B cell (primary cell): ENCODE measurements at regions not wholly inside any gene's neighbourhood (a gene's known extent, or its start where the extent isn't known, plus 50 kb on each side); places are given as distances from the start of the nearest gene placed in this dataset.

ENCODE experiments used
- ATAC-seq: fragments of 200-7000 bp; cut with Tn5 transposase; one replicate; pipeline ENCODE4 v1.10.0; 2021; ENCODE audit warnings: low read depth, mild to moderate bottlenecking, moderate number of reproducible peaks, moderate library complexity
- CTCF ChIA-PET: fragments of 350-600 bp; sonication (Branson Sonifier 250); formaldehyde crosslinking; loops from one replicate; lab custom pipeline; 2021; ENCODE audit warnings: antibody characterized with exemption, inconsistent platforms; lab: Charles Lee
- POLR2A ChIA-PET: fragments of 350-600 bp; sonication (Branson Sonifier 250); formaldehyde crosslinking; loops from one replicate; lab custom pipeline; 2021; ENCODE audit warnings: antibody characterized with exemption; lab: Charles Lee
- DNase-seq: peaks from one replicate; pipeline ENCODE4 v3.0.0; 2013
- H2AFZ ChIP-seq: 2 replicates; pipeline ENCODE4 v1.6.1; 2012; ENCODE audit warnings: mild to moderate bottlenecking, low read depth, low read length; ENCODE audit not compliant: insufficient read depth, poor library complexity, severe bottlenecking
- H3K27ac ChIP-seq, 2 donors: 1 replicate in 1 of 2; 2 replicates in 1 of 2; pipeline ENCODE4 v1.5.1; 2012 to 2013; ENCODE audit warnings: low read length in 2 of 2, mild to moderate bottlenecking in 2 of 2, moderate library complexity in 1 of 2
- H3K27me3 ChIP-seq, 4 experiments: fragments of 200-600 bp in 1 of 4; sonication (generic) in 1 of 4; replicated peaks in 1 of 4; 1 replicate in 2 of 4; 2 replicates in 2 of 4; pipeline versions ENCODE4 v1.6.1 to v1.7.0; 2013 to 2016; ENCODE audit warnings: low read length in 3 of 4, mild to moderate bottlenecking in 2 of 4, mixed read lengths in 1 of 4, moderate library complexity in 1 of 4; ENCODE audit not compliant: insufficient read depth in 4 of 4, control insufficient read depth in 3 of 4; ENCODE audit errors: control extremely low read depth in 1 of 4
- H3K36me3 ChIP-seq, 2 experiments: replicated peaks in 1 of 2; 1 replicate in 1 of 2; 2 replicates in 1 of 2; pipeline versions ENCODE4 v1.6.1 to v1.7.1; 2013; ENCODE audit warnings: low read length in 1 of 2; ENCODE audit not compliant: insufficient read depth in 2 of 2, control insufficient read depth in 1 of 2; ENCODE audit errors: control extremely low read depth in 1 of 2, extremely low read depth in 1 of 2
- H3K4me1 ChIP-seq, 2 donors: fragments of 200-600 bp in 1 of 2; sonication (generic) in 1 of 2; 1 replicate in 1 of 2; 2 replicates in 1 of 2; pipeline versions ENCODE4 v1.5.1 to v1.6.1; 2013 to 2017; ENCODE audit warnings: low read length in 2 of 2; ENCODE audit not compliant: control insufficient read depth in 2 of 2, insufficient read depth in 2 of 2
- H3K4me2 ChIP-seq: replicated peaks from 2 replicates; pipeline ENCODE3; 2012; ENCODE audit warnings: mild to moderate bottlenecking, low read depth, low read length; ENCODE audit not compliant: poor library complexity, severe bottlenecking
- H3K4me3 ChIP-seq, 5 experiments: fragments of 200-600 bp in 1 of 5; sonication (generic) in 1 of 5; 1 replicate in 3 of 5; 2 replicates in 2 of 5; pipeline versions ENCODE4 v1.5.1 to v1.7.0; 2011 to 2016; ENCODE audit warnings: low read length in 4 of 5, mild to moderate bottlenecking in 4 of 5, low read depth in 2 of 5, control low read depth in 1 of 5, moderate library complexity in 1 of 5; ENCODE audit not compliant: insufficient read depth in 1 of 5; ENCODE audit errors: control extremely low read depth in 1 of 5, extremely low read depth in 1 of 5
- H3K79me2 ChIP-seq: fragments of 200-600 bp; sonication (generic); one replicate; pipeline ENCODE4 v1.6.0; 2016; ENCODE audit warnings: low read length; ENCODE audit not compliant: control insufficient read depth, insufficient read depth
- H3K9ac ChIP-seq: fragments of 200-600 bp; sonication (generic); 2 replicates; pipeline ENCODE4 v1.6.1; 2017; ENCODE audit warnings: mild to moderate bottlenecking, low read length, moderate library complexity
- H3K9me3 ChIP-seq, 3 donors: one replicate each; pipeline versions ENCODE4 v1.6.1 to v1.7.1; 2013; ENCODE audit warnings: low read length in 2 of 3; ENCODE audit not compliant: control insufficient read depth in 2 of 3, insufficient read depth in 1 of 3; ENCODE audit errors: control extremely low read depth in 1 of 3
- H4K20me1 ChIP-seq: 2 replicates; pipeline ENCODE4 v1.6.0; 2012; ENCODE audit warnings: mild to moderate bottlenecking, low read length; ENCODE audit not compliant: insufficient read depth, control insufficient read depth, poor library complexity, severe bottlenecking
- H3K27ac Mint-ChIP-seq: one replicate; pipeline ENCODE4 v1.8.0; 2021; ENCODE audit warnings: mixed read lengths
- H3K27me3 Mint-ChIP-seq: one replicate; pipeline ENCODE4 v1.8.0; 2021; ENCODE audit warnings: mixed read lengths
- H3K4me1 Mint-ChIP-seq: one replicate; pipeline ENCODE4 v1.8.0; 2021; ENCODE audit warnings: mixed read lengths
- H3K4me3 Mint-ChIP-seq: one replicate; pipeline ENCODE4 v1.8.0; 2021; ENCODE audit warnings: mixed read lengths
- H3K9me3 Mint-ChIP-seq: one replicate; pipeline ENCODE4 v1.8.0; 2022; ENCODE audit warnings: mixed read lengths; ENCODE audit not compliant: insufficient read depth
- CTCF ChIP-seq: fragments of 200-600 bp; IDR thresholded peaks from one replicate; pipeline ENCODE4 v1.8.0; 2022; ENCODE audit warnings: antibody characterized with exemption, mild to moderate bottlenecking
- EZH2 ChIP-seq: IDR thresholded peaks from 2 replicates; pipeline ENCODE4 v1.6.1; 2012; ENCODE audit warnings: borderline replicate concordance, low read depth, mild to moderate bottlenecking, moderate library complexity, low read length; ENCODE audit not compliant: insufficient read depth, poor library complexity, severe bottlenecking
- WGBS: methylation state at CpG from one replicate; pipeline ENCODE4 v1.1.5; 2013; ENCODE audit warnings: missing lambda C conversion rate; ENCODE audit not compliant: insufficient coverage; 5-methylcytosine and 5-hydroxymethylcytosine counted together
- intact Hi-C: fragments of 100-400 bp; cut with micrococcal nuclease; formaldehyde crosslinking; loops from one replicate; pipeline ENCODE4 v1.10.0; 2022

DNA sequence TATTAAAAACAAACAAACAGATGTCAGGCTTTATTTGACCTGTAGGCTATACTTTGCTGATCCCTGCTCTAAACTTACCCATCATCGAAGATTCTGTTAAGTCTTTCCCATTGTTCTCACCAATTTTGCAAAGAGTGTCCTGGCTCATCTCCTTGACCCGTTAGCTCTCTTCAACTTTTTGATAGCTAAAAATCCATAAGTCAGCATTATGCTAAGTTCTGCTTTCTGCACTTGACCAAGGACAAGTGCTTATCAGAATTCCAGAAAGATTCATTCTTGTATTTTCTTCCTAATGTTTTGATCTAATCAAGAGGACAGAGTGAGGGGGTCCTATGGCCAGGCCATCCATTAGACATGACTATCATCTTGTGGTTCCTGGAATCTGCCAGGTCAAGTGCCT, 503.5 kb downstream of the FUT8 start:
- Histone ChIP-seq H3K27me3 (no peaks in the 10 kb centered on the region), H3K27ac (no peak overlapping the region), H3K79me2 (no peaks in the 10 kb centered on the region), H2AFZ (no peak overlapping the region), H3K9me3 (no peaks in the 10 kb centered on the region), H3K36me3 (no peaks in the 10 kb centered on the region), H3K4me3 (no peak overlapping the region), H3K9ac (no peak overlapping the region), H4K20me1 (no peaks in the 10 kb centered on the region), H3K4me2 (no peak overlapping the region), H3K4me1 (no peaks in the 10 kb centered on the region)
- H3K27ac Mint-ChIP-seq = no peak overlapping the region
- no peaks in the 10 kb centered on the region for H3K4me1 Mint-ChIP-seq
- H3K9me3 Mint-ChIP-seq = no peaks in the 10 kb centered on the region
- no peak overlapping the region for H3K4me3 Mint-ChIP-seq
- WGBS = 93% methylated on average over 1 of the region's 2 CpGs
- ATAC-seq (no peak), DNase-seq (no peak)
- ChIA-PET POLR2A (no interaction called here), CTCF (no interaction called here)
- peaks cover 17% of the 10 kb centered on the region for H3K27me3 Mint-ChIP-seq
- TF ChIP-seq EZH2 (no peak), CTCF (no peak)
- intact Hi-C loops = no loop called here

DNA sequence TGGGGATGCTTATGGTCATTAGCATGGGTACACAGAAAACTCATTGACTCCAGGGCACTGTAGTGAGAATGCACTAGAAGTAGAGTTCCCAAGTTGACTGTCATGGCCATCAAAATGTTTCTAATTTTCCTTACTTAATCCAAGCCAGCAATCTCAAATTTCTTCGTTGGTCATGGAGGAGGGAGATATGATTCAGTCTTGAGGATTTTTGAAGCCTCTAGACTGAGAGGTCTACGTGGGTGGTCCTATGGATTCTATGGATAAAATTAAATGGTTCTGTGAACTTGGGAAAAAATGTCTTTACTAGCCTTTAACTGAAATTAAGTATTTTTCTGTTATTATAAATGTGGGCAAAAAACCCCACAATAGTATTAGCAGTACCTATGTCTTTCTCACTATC, 508.5 kb downstream of the FUT8 start:
- H2AFZ ChIP-seq = no peak overlapping the region
- Mint-ChIP-seq H3K27ac (no peak overlapping the region), H3K4me3 (no peak overlapping the region), H3K27me3 (peaks cover 23% of the 10 kb centered on the region), H3K4me1 (no peaks in the 10 kb centered on the region), H3K9me3 (no peaks in the 10 kb centered on the region)
- ChIA-PET POLR2A (no interaction called here), CTCF (no interaction called here)
- H3K4me3 ChIP-seq = no peak overlapping the region
- H3K4me1 ChIP-seq = no peaks in the 10 kb centered on the region
- no peaks in the 10 kb centered on the region for H4K20me1 ChIP-seq
- peaks cover 0 to under 1% (median 0%) of the 10 kb centered on the region in 4 experiments for H3K27me3 ChIP-seq
- H3K4me2 ChIP-seq = no peak overlapping the region
- H3K79me2 ChIP-seq = no peaks in the 10 kb centered on the region
- no peak overlapping the region for H3K27ac ChIP-seq
- H3K9me3 ChIP-seq = no peaks in the 10 kb centered on the region
- intact Hi-C loops = no loop called here
- no peak for ATAC-seq
- DNase-seq = no peak
- WGBS = no CpG with 5 or more reads among the region's 2 CpGs
- H3K9ac ChIP-seq = no peak overlapping the region
- TF ChIP-seq CTCF = no peak
- TF ChIP-seq EZH2 = no peak
- H3K36me3 ChIP-seq = no peaks in the 10 kb centered on the region
